H1 (cell line): ENCODE measurements at regions not wholly inside any gene's neighbourhood (a gene's known extent, or its start where the extent isn't known, plus 50 kb on each side); places are given as distances from the start of the nearest gene placed in this dataset.
A peak's percentile ranks its signal among the peaks of the same experiment; 100 is the strongest.

Experiments used
- CTCF ChIA-PET: fragments of 300-600 bp; sonication (Branson Sonifier 250); formaldehyde crosslinking; loops from one replicate; lab custom pipeline; 2021; ENCODE audit not compliant: partially characterized antibody; lab: Charles Lee
- POLR2A ChIA-PET: fragments of 300-600 bp; sonication (Branson Sonifier 250); formaldehyde crosslinking; loops from one replicate; lab custom pipeline; 2021; ENCODE audit warnings: inconsistent platforms; ENCODE audit not compliant: partially characterized antibody; lab: Charles Lee
- DNase-seq, 2 experiments: peaks; one replicate each; pipeline versions ENCODE4 v3.0.0 to v3.0.0-alpha.2; 2010 to 2022; ENCODE audit warnings: low spot score in 2 of 2, low read depth in 1 of 2, mixed read lengths in 1 of 2
- FAIRE-seq: peaks from 2 replicates; lab custom pipeline; 2011; peaks lifted over from hg19 to GRCh38; lab: Jason Lieb, UNC
- H2AFZ ChIP-seq: 2 replicates; pipeline ENCODE4 v1.8.1; 2012; ENCODE audit warnings: low read length, inconsistent platforms
- H2AK5ac ChIP-seq: 2 replicates; pipeline ENCODE4 v1.6.1; 2013; ENCODE audit warnings: low read depth, low read length
- H2BK120ac ChIP-seq: replicated peaks from 2 replicates; pipeline ENCODE3; 2013; ENCODE audit warnings: low read depth, low read length, inconsistent platforms
- H2BK12ac ChIP-seq: 2 replicates; pipeline ENCODE4 v1.6.1; 2013; ENCODE audit warnings: low read depth, low read length
- H2BK15ac ChIP-seq: 2 replicates; pipeline ENCODE4 v1.6.1; 2013; ENCODE audit warnings: low read length
- H2BK20ac ChIP-seq: 2 replicates; pipeline ENCODE4 v1.6.1; 2013; ENCODE audit warnings: low read length
- H2BK5ac ChIP-seq: 2 replicates; pipeline ENCODE4 v1.6.1; 2013; ENCODE audit warnings: low read depth, low read length
- H3K14ac ChIP-seq: 2 replicates; pipeline ENCODE4 v1.6.1; 2013; ENCODE audit warnings: inconsistent platforms; ENCODE audit not compliant: insufficient read length
- H3K18ac ChIP-seq: 2 replicates; pipeline ENCODE4 v1.6.1; 2013; ENCODE audit warnings: low read length; ENCODE audit errors: extremely low read depth
- H3K23ac ChIP-seq: 2 replicates; pipeline ENCODE4 v1.6.1; 2013; ENCODE audit warnings: inconsistent platforms; ENCODE audit not compliant: insufficient read length
- H3K23me2 ChIP-seq: 2 replicates; pipeline ENCODE4 v1.6.1; 2013; ENCODE audit warnings: low read depth, low read length
- H3K27ac ChIP-seq: 2 replicates; pipeline ENCODE4 v1.6.1; 2011; ENCODE audit warnings: low read depth, low read length, inconsistent platforms
- H3K27me3 ChIP-seq, 4 experiments: replicated peaks in 1 of 4; 1 replicate in 1 of 4; 2 replicates in 3 of 4; pipeline versions ENCODE4 v1.6.1 to v1.8.1; 2011 to 2013; ENCODE audit warnings: low read length in 3 of 4, mild to moderate bottlenecking in 3 of 4, inconsistent platforms in 2 of 4, mixed read lengths in 2 of 4, moderate library complexity in 1 of 4; ENCODE audit not compliant: control insufficient read depth in 3 of 4, insufficient read depth in 3 of 4; ENCODE audit errors: extremely low read depth in 1 of 4
- H3K36me3 ChIP-seq, 4 experiments: 2 replicates each; pipeline versions ENCODE4 v1.6.1 to v1.8.1; 2011 to 2013; ENCODE audit warnings: mild to moderate bottlenecking in 4 of 4, low read length in 3 of 4, moderate library complexity in 2 of 4, control low read depth in 1 of 4, inconsistent platforms in 1 of 4; ENCODE audit not compliant: insufficient read depth in 4 of 4, control insufficient read depth in 2 of 4
- H3K4ac ChIP-seq: replicated peaks from 2 replicates; pipeline ENCODE3; 2013; ENCODE audit warnings: low read length, low read depth, mixed read lengths, inconsistent platforms; ENCODE audit not compliant: insufficient read length
- H3K4me1 ChIP-seq, 4 experiments: replicated peaks in 1 of 4; 1 replicate in 1 of 4; 2 replicates in 3 of 4; pipeline versions ENCODE4 v1.6.1 to v1.8.1; 2011 to 2013; ENCODE audit warnings: low read length in 3 of 4, inconsistent platforms in 2 of 4, mixed read lengths in 1 of 4; ENCODE audit not compliant: insufficient read depth in 4 of 4, control insufficient read depth in 3 of 4
- H3K4me2 ChIP-seq, 2 experiments: 2 replicates each; pipeline versions ENCODE4 v1.6.1 to v1.8.1; 2011 to 2013; ENCODE audit warnings: low read depth in 2 of 2, low read length in 2 of 2, control low read depth in 1 of 2, inconsistent platforms in 1 of 2, mild to moderate bottlenecking in 1 of 2; ENCODE audit not compliant: insufficient read depth in 1 of 2
- H3K4me3 ChIP-seq, 4 experiments: fragments of 200-600, 300-600 bp in 1 of 4; sonication (generic), shearing (Covaris generic), sonication (Bioruptor Twin) in 1 of 4; 2 replicates each; pipeline versions ENCODE4 v1.5.1 to v1.8.1; 2011 to 2016; ENCODE audit warnings: low read length in 4 of 4, low read depth in 3 of 4, control low read depth in 2 of 4, inconsistent platforms in 2 of 4, mild to moderate bottlenecking in 2 of 4, mixed read lengths in 1 of 4, moderate library complexity in 1 of 4; ENCODE audit not compliant: insufficient read depth in 2 of 4; ENCODE audit errors: extremely low read depth in 1 of 4
- H3K56ac ChIP-seq: replicated peaks from 2 replicates; pipeline ENCODE3; 2013; ENCODE audit warnings: low read depth, mild to moderate bottlenecking, mixed read lengths, low read length, inconsistent platforms; ENCODE audit not compliant: insufficient read length
- H3K79me1 ChIP-seq: 2 replicates; pipeline ENCODE4 v1.6.1; 2013; ENCODE audit warnings: low read depth, low read length, control low read depth
- H3K79me2 ChIP-seq, 2 experiments: 2 replicates each; pipeline versions ENCODE4 v1.6.1 to v1.8.1; 2012 to 2013; ENCODE audit warnings: low read length in 2 of 2, mild to moderate bottlenecking in 2 of 2, inconsistent platforms in 1 of 2; ENCODE audit not compliant: insufficient read depth in 2 of 2, control insufficient read depth in 1 of 2
- H3K9ac ChIP-seq, 4 experiments: replicated peaks in 1 of 4; 1 replicate in 1 of 4; 2 replicates in 3 of 4; pipeline versions ENCODE4 v1.6.1 to v1.8.1; 2011 to 2013; ENCODE audit warnings: low read depth in 3 of 4, low read length in 3 of 4, control low read depth in 2 of 4, mild to moderate bottlenecking in 2 of 4, moderate library complexity in 2 of 4, inconsistent platforms in 1 of 4; ENCODE audit errors: extremely low read depth in 1 of 4
- H3K9me3 ChIP-seq, 2 experiments: 2 replicates each; pipeline versions ENCODE4 v1.6.1 to v1.8.1; 2012 to 2013; ENCODE audit warnings: mild to moderate bottlenecking in 2 of 2, moderate library complexity in 2 of 2, control low read depth in 1 of 2, inconsistent platforms in 1 of 2, low read depth in 1 of 2, low read length in 1 of 2, mixed read lengths in 1 of 2; ENCODE audit not compliant: insufficient read depth in 2 of 2
- H4K20me1 ChIP-seq, 2 experiments: replicated peaks in 1 of 2; 2 replicates each; pipeline versions ENCODE3 to v1.8.1; 2011 to 2013; ENCODE audit warnings: inconsistent platforms in 2 of 2, low read length in 2 of 2, mild to moderate bottlenecking in 1 of 2; ENCODE audit not compliant: insufficient read depth in 2 of 2, control insufficient read depth in 1 of 2
- H4K5ac ChIP-seq: 2 replicates; pipeline ENCODE4 v1.6.1; 2013; ENCODE audit warnings: low read length, low read depth, mixed read lengths, inconsistent platforms; ENCODE audit not compliant: insufficient read length
- H4K8ac ChIP-seq: 2 replicates; pipeline ENCODE4 v1.8.0; 2013; ENCODE audit warnings: mild to moderate bottlenecking, moderate library complexity, low read length, inconsistent platforms; ENCODE audit not compliant: insufficient read depth; ENCODE audit errors: extremely low read depth
- H4K91ac ChIP-seq: replicated peaks from 2 replicates; pipeline ENCODE3; 2013; ENCODE audit warnings: low read length, mixed read lengths, inconsistent platforms; ENCODE audit not compliant: insufficient read length
- CHD2 ChIP-seq: IDR thresholded peaks from 2 replicates; pipeline ENCODE4 v1.6.1; 2012; ENCODE audit warnings: low read length, improper control_type of control experiment
- RAD21 ChIP-seq, 2 experiments: IDR thresholded peaks in 1 of 2; conservative IDR thresholded peaks in 1 of 2; 2 replicates each; pipeline ENCODE4 v1.6.1; 2011; ENCODE audit warnings: low read depth in 2 of 2, low read length in 2 of 2, improper control_type of control experiment in 1 of 2, inconsistent platforms in 1 of 2, mild to moderate bottlenecking in 1 of 2, moderate library complexity in 1 of 2
- RFX5 ChIP-seq: IDR thresholded peaks from 2 replicates; pipeline ENCODE4 v1.6.1; 2011; ENCODE audit warnings: low read depth, low read length, improper control_type of control experiment, borderline replicate concordance
- SP2 ChIP-seq: IDR thresholded peaks from 2 replicates; pipeline ENCODE4 v1.6.1; 2012; ENCODE audit warnings: mild to moderate bottlenecking, low read length, inconsistent platforms
- TEAD4 ChIP-seq: IDR thresholded peaks from 2 replicates; pipeline ENCODE4 v1.6.1; 2012; ENCODE audit warnings: low read depth, low read length, inconsistent platforms, mixed read lengths
- YY1 ChIP-seq: IDR thresholded peaks from 2 replicates; pipeline ENCODE4 v1.6.1; 2011; ENCODE audit warnings: low read depth, mild to moderate bottlenecking, low read length
- WGBS, 2 experiments: shearing (Covaris generic) in 1 of 2; methylation state at CpG; one replicate each; pipeline versions ENCODE4 v1.1.6 to v1.1.7; 2013 to 2015; ENCODE audit warnings: low lambda C conversion rate in 2 of 2, mixed read lengths in 2 of 2, inconsistent platforms in 1 of 2, low coverage in 1 of 2, missing lambda C conversion rate in 1 of 2; ENCODE audit not compliant: insufficient replicate concordance in 2 of 2, insufficient coverage in 1 of 2, insufficient read length in 1 of 2; ENCODE audit errors: extremely low coverage in 1 of 2, missing lambda C conversion rate in 1 of 2; 5-methylcytosine and 5-hydroxymethylcytosine counted together
- TF ChIP-seq, protein P1 (sequence below), 3 experiments: IDR thresholded peaks; 1 replicate in 2 of 3; 2 replicates in 1 of 3; pipeline versions ENCODE4 v1.5.1 to v1.6.1; 2011; ENCODE audit warnings: low read length in 3 of 3, mild to moderate bottlenecking in 3 of 3, inconsistent platforms in 2 of 3, low read depth in 1 of 3, moderate library complexity in 1 of 3; ENCODE audit not compliant: insufficient read depth in 1 of 3; ENCODE audit errors: control extremely low read depth in 1 of 3

DNA sequence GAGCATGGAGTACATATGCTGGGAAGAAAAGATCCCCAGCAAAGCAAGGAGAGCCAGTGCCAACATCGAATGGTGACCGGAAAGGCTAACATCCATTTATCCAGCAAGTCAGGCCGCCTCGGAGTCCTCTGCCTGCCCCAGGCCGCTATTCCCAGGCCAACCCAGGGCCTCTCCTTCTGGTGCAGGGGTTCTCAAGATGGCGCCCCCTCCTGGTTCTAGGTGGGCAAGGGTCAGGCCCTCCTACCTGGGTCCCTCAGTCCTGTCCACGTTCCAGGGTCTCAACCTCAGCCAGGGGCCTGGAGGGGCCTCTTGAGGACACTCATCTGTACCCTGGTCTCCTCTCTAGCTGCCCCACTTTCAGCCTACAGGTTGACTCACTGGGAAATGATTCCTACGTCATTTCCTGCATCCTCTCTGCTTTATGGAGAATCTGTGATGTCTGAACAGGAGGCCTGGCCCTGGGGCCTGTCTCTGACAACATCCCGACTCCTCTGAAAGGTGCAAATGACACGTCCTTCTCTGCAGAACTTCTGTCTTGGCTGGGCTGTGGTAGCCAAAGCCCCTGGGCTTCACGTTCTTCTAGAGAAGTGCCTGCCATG, 145.3 kb downstream of the PSMG1 start:
- peak overlapping the region; percentile 22; the same call in 1 of the 2 replicates for H2BK12ac ChIP-seq
- 0 out of 2 replicates have a peak overlapping the region, but pooled peaks have one; percentile 63 for H2BK20ac ChIP-seq
- no peak overlapping the region for H3K18ac ChIP-seq
- DNase-seq: peak in 1 of 2 experiments; percentile 78
- H3K79me1 ChIP-seq: no peaks in the 10 kb centered on the region
- H2AK5ac ChIP-seq: no peak overlapping the region
- H3K9me3 ChIP-seq: no peaks in the 10 kb centered on the region
- H2BK120ac ChIP-seq: no peak overlapping the region
- H4K91ac ChIP-seq: no peak overlapping the region
- no peak overlapping the region for H3K9ac ChIP-seq
- H3K36me3 ChIP-seq: no peaks in the 10 kb centered on the region
- H3K23me2 ChIP-seq: no peaks in the 10 kb centered on the region
- CTCF ChIA-PET: interaction anchor here (0.7 to 2.7 kb wide), 23 partner anchors 10 to 319 kb away, joined by 3 to 11 read pairs (median 4); no protein-coding TSS in a partner anchor
- no peak overlapping the region for H3K23ac ChIP-seq
- no peak overlapping the region for H3K4ac ChIP-seq
- no peaks in the 10 kb centered on the region; a peak in 1 of 7 replicates for H3K27me3 ChIP-seq
- H3K4me1 ChIP-seq: peaks cover 0 to 4% (median 2%) of the 10 kb centered on the region in 4 experiments; a peak in 4 of 7 replicates
- H3K4me3 ChIP-seq: no peak overlapping the region
- no peak for TF ChIP-seq SP2
- no peak for TF ChIP-seq RFX5
- TF ChIP-seq, protein P1, sequence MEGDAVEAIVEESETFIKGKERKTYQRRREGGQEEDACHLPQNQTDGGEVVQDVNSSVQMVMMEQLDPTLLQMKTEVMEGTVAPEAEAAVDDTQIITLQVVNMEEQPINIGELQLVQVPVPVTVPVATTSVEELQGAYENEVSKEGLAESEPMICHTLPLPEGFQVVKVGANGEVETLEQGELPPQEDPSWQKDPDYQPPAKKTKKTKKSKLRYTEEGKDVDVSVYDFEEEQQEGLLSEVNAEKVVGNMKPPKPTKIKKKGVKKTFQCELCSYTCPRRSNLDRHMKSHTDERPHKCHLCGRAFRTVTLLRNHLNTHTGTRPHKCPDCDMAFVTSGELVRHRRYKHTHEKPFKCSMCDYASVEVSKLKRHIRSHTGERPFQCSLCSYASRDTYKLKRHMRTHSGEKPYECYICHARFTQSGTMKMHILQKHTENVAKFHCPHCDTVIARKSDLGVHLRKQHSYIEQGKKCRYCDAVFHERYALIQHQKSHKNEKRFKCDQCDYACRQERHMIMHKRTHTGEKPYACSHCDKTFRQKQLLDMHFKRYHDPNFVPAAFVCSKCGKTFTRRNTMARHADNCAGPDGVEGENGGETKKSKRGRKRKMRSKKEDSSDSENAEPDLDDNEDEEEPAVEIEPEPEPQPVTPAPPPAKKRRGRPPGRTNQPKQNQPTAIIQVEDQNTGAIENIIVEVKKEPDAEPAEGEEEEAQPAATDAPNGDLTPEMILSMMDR (IDR thresholded peaks at IDR 0.05; ENCODE audit: control extremely low read depth in 1 of 3, insufficient read depth in 1 of 3, low read depth in 1 of 3, low read length in 3 of 3): peak; percentile 60 to 69 (median 61)
- no peak for TF ChIP-seq TEAD4
- TF ChIP-seq CHD2: no peak
- 0 out of 2 replicates have a peak, but pooled peaks have one; percentile 7 for TF ChIP-seq YY1
- peak; percentile 56 to 73 for TF ChIP-seq RAD21 (IDR thresholded peaks at IDR 0.05 in 1 of 2, conservative IDR thresholded peaks at IDR 0.05 in 1 of 2; ENCODE audit: low read depth in 2 of 2, low read length in 2 of 2)
- TF ChIP-seq, all 59 proteins: peak for 3
- 79% methylated on average over 11 of the region's 11 CpGs; no CpG with 5 or more reads in 1 of the 2 experiments for WGBS, 2 experiments
- H2BK5ac ChIP-seq: no peak overlapping the region
- H4K5ac ChIP-seq: no peak overlapping the region
- no peak for FAIRE-seq
- H3K79me2 ChIP-seq: no peaks in the 10 kb centered on the region
- H2BK15ac ChIP-seq: no peak overlapping the region
- no peak overlapping the region for H3K4me2 ChIP-seq
- peak overlapping the region; percentile 10; the same call in 1 of the 2 replicates for H2AFZ ChIP-seq
- H4K20me1 ChIP-seq: no peaks in the 10 kb centered on the region
- no peak overlapping the region for H4K8ac ChIP-seq
- no peak overlapping the region for H3K27ac ChIP-seq
- H3K14ac ChIP-seq: no peak overlapping the region
- POLR2A ChIA-PET: interaction anchor here (0.7 to 1.9 kb wide), 3 partner anchors 10 to 71 kb away, joined by 3 to 4 read pairs (median 3); no protein-coding TSS in a partner anchor
- H3K56ac ChIP-seq: no peak overlapping the region
